Tibial nerve (tissue), 4 donors: ENCODE measurements at regions not wholly inside any gene's neighbourhood (a gene's known extent, or its start where the extent isn't known, plus 50 kb on each side); places are given as distances from the start of the nearest gene placed in this dataset.
A peak's percentile ranks its signal among the peaks of the same experiment; 100 is the strongest.

Source experiments
- EP300 ChIP-seq, 2 donors: sonication (generic); formaldehyde crosslinking; IDR thresholded peaks; one replicate each; pipeline ENCODE4 v1.6.1; 2017; ENCODE audit warnings: antibody characterized with exemption in 2 of 2, mild to moderate bottlenecking in 1 of 2
- POLR2A ChIP-seq, 2 donors: fragments of 450-650 bp; IDR thresholded peaks; one replicate each; pipeline ENCODE4 v1.6.1; 2017; ENCODE audit warnings: antibody characterized with exemption in 2 of 2, mild to moderate bottlenecking in 2 of 2, moderate library complexity in 2 of 2
- TF ChIP-seq, protein P1 (sequence below), 5 experiments: fragments of 200-600 bp in 3 of 5; fragments of 450-650 bp in 2 of 5; sonication (generic) in 3 of 5; IDR thresholded peaks; one replicate each; pipeline ENCODE4 v1.5.1; 2016 to 2019; ENCODE audit warnings: antibody characterized with exemption in 5 of 5, mild to moderate bottlenecking in 3 of 5, moderate library complexity in 2 of 5

DNA sequence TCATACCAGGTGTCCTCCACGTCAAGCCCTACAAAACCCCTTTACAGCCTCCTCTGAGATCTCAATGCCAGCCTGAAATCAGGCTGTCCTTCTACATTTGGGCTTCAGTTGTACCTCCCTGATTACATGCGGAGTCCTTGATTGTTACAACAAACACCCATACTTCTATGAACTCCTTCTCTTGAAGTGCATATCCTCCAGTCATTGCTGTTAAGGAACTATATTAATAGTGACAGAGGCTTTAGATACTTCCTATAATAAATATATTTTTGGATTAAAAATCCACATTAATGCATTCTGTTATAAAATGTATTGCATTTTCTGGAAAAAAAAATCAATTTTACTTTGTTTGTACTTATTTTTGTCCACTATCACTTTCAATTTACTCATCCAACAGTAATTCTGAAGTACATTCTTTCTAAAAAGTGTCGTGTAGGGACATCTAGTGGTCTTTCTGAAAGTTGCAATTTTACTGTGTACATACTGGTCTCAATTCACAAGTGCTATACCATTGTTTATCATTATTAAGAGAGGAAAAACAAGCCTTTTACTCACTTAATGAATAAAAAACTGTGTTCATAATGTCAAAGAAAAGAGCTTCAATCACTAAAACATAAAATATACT, 316.4 kb downstream of the DSEL start:
- TF ChIP-seq, protein P1, sequence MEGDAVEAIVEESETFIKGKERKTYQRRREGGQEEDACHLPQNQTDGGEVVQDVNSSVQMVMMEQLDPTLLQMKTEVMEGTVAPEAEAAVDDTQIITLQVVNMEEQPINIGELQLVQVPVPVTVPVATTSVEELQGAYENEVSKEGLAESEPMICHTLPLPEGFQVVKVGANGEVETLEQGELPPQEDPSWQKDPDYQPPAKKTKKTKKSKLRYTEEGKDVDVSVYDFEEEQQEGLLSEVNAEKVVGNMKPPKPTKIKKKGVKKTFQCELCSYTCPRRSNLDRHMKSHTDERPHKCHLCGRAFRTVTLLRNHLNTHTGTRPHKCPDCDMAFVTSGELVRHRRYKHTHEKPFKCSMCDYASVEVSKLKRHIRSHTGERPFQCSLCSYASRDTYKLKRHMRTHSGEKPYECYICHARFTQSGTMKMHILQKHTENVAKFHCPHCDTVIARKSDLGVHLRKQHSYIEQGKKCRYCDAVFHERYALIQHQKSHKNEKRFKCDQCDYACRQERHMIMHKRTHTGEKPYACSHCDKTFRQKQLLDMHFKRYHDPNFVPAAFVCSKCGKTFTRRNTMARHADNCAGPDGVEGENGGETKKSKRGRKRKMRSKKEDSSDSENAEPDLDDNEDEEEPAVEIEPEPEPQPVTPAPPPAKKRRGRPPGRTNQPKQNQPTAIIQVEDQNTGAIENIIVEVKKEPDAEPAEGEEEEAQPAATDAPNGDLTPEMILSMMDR (IDR thresholded peaks at IDR 0.05): peak; percentile 54 to 61 (median 57)
- TF ChIP-seq EP300 (IDR thresholded peaks at IDR 0.05) (no peak), POLR2A (IDR thresholded peaks at IDR 0.05) (no peak)
